GM12878 (cell line): ENCODE measurements at regions not wholly inside any gene's neighbourhood (a gene's known extent, or its start where the extent isn't known, plus 50 kb on each side); places are given as distances from the start of the nearest gene placed in this dataset.

Experiments
- ATAC-seq: fragments of 200-7000 bp; cut with Tn5 transposase; 3 replicates; pipeline ENCODE4 v1.9.1; 2020; ENCODE audit warnings: mild to moderate bottlenecking, moderate library complexity
- BruUV-seq: library from RNA; stranded (reverse); fragments of 400-500 nt; replicated peaks from 2 replicates; lab custom pipeline; 2021; lab: Mats Ljungman, UMichigan
- CTCF ChIA-PET: fragments of 300-600 bp; sonication (Branson Sonifier 250); formaldehyde crosslinking; extraction: SDS; loops from one replicate; lab custom pipeline; 2021; ENCODE audit warnings: inconsistent platforms; lab: Yijun Ruan, JAX
- POLR2A ChIA-PET: fragments of 350-600 bp; formaldehyde crosslinking; extraction: SDS; loops from one replicate; lab custom pipeline; 2021; ENCODE audit warnings: inconsistent platforms; lab: Charles Lee
- RAD21 ChIA-PET: fragments of 300-600 bp; sonication (Branson Sonifier 250); formaldehyde crosslinking; loops from one replicate; lab custom pipeline; 2023; ENCODE audit warnings: antibody characterized with exemption; ENCODE audit not compliant: unreplicated experiment; lab: Charles Lee
- SMC1A ChIA-PET: fragments of 300-600 bp; sonication (Branson Sonifier 250); formaldehyde crosslinking; loops from one replicate; lab custom pipeline; 2023; ENCODE audit not compliant: unreplicated experiment, uncharacterized antibody; lab: Charles Lee
- DNase-seq: peaks from one replicate; pipeline ENCODE4 v3.0.0-alpha.2; 2011; ENCODE audit warnings: low read depth, low spot score
- FAIRE-seq: peaks from 3 replicates; lab custom pipeline; 2011; peaks lifted over from hg19 to GRCh38; lab: Jason Lieb, UNC
- H2AFZ ChIP-seq: 2 replicates; pipeline ENCODE4 v1.6.0; 2011; ENCODE audit warnings: low read depth, low read length, control low read depth; ENCODE audit not compliant: control insufficient read depth
- H3K27ac ChIP-seq: 2 replicates; pipeline ENCODE4 v1.5.1; 2011; ENCODE audit warnings: control low read depth; ENCODE audit not compliant: control insufficient read depth, insufficient read depth
- H3K27me3 ChIP-seq, 2 experiments: replicated peaks in 1 of 2; 2 replicates each; pipeline versions ENCODE4 v1.6.0 to v1.6.1; 2011; ENCODE audit warnings: low read length in 1 of 2; ENCODE audit not compliant: control insufficient read depth in 2 of 2, insufficient read depth in 2 of 2
- H3K36me3 ChIP-seq, 2 experiments: 2 replicates each; pipeline ENCODE4 v1.5.1; 2011; ENCODE audit warnings: low read length in 1 of 2; ENCODE audit not compliant: control insufficient read depth in 2 of 2, insufficient read depth in 2 of 2
- H3K4me1 ChIP-seq: 2 replicates; pipeline ENCODE4 v1.6.1; 2011; ENCODE audit warnings: mild to moderate bottlenecking, low read length, moderate library complexity, mixed read lengths; ENCODE audit not compliant: control insufficient read depth, insufficient read depth
- H3K4me2 ChIP-seq: 2 replicates; pipeline ENCODE4 v1.6.0; 2011; ENCODE audit warnings: control low read depth; ENCODE audit not compliant: control insufficient read depth, insufficient read depth
- H3K4me3 ChIP-seq: fragments of 200-600 bp; sonication (generic); 2 replicates; pipeline ENCODE4 v1.5.1; 2016
- H3K79me2 ChIP-seq: 2 replicates; pipeline ENCODE4 v1.6.0; 2011; ENCODE audit warnings: low read length; ENCODE audit not compliant: control insufficient read depth, insufficient read depth
- H3K9ac ChIP-seq: 2 replicates; pipeline ENCODE4 v1.8.0; 2011; ENCODE audit warnings: low read length, control low read depth, mixed read lengths; ENCODE audit not compliant: control insufficient read depth, insufficient read depth
- H3K9me3 ChIP-seq: replicated peaks from 3 replicates; pipeline ENCODE4 v1.5.1; 2011; ENCODE audit warnings: mild to moderate bottlenecking, low read length; ENCODE audit not compliant: control insufficient read depth, insufficient read depth
- H4K20me1 ChIP-seq: 2 replicates; pipeline ENCODE4 v1.6.0; 2011; ENCODE audit not compliant: control insufficient read depth, insufficient read depth
- CUX1 ChIP-seq: IDR thresholded peaks from 2 replicates; pipeline ENCODE4 v1.6.1; 2012; ENCODE audit warnings: improper control_type of control experiment, low read depth, low read length; ENCODE audit not compliant: insufficient replicate concordance
- DPF2 ChIP-seq: fragments of 450-650 bp; IDR thresholded peaks from 2 replicates; pipeline ENCODE4 v1.6.1; 2017; ENCODE audit warnings: mild to moderate bottlenecking
- FOXM1 ChIP-seq: IDR thresholded peaks from 2 replicates; pipeline ENCODE4 v1.6.1; 2012; ENCODE audit warnings: low read depth, mild to moderate bottlenecking, inconsistent platforms, low read length, moderate library complexity
- KAT2A ChIP-seq: conservative IDR thresholded peaks from 2 replicates; pipeline ENCODE4 v1.6.1; 2011; ENCODE audit warnings: low read depth, low read length; ENCODE audit not compliant: control insufficient read depth
- NFYB ChIP-seq: IDR thresholded peaks from 2 replicates; pipeline ENCODE4 v1.6.1; 2011; ENCODE audit warnings: low read depth, mild to moderate bottlenecking, low read length, improper control_type of control experiment, moderate library complexity; ENCODE audit not compliant: insufficient read depth
- NR2C1 ChIP-seq: fragments of 450-650 bp; IDR thresholded peaks from 2 replicates; pipeline ENCODE4 v1.6.1; 2017; ENCODE audit warnings: antibody characterized with exemption, mild to moderate bottlenecking, moderate library complexity
- POLR2AphosphoS5 ChIP-seq: IDR thresholded peaks from 2 replicates; pipeline ENCODE4 v1.6.1; 2011; ENCODE audit warnings: mild to moderate bottlenecking, low read length, inconsistent platforms
- RAD51 ChIP-seq: fragments of 450-650 bp; IDR thresholded peaks from 2 replicates; pipeline ENCODE4 v1.6.1; 2016; ENCODE audit warnings: moderate library complexity, mild to moderate bottlenecking, inconsistent platforms
- RB1 ChIP-seq: fragments of 450-650 bp; formaldehyde crosslinking; IDR thresholded peaks from 2 replicates; pipeline ENCODE4 v1.6.1; 2017; ENCODE audit warnings: mild to moderate bottlenecking, borderline replicate concordance
- SIX5 ChIP-seq: IDR thresholded peaks from 2 replicates; pipeline ENCODE4 v1.6.1; 2011; ENCODE audit warnings: mild to moderate bottlenecking, low read depth, low read length, moderate library complexity; ENCODE audit not compliant: severe bottlenecking
- SRF ChIP-seq, 2 experiments: IDR thresholded peaks; 2 replicates each; pipeline ENCODE4 v1.6.1; 2011; ENCODE audit warnings: low read depth in 2 of 2, low read length in 2 of 2, mild to moderate bottlenecking in 1 of 2, moderate library complexity in 1 of 2
- SUPT20H ChIP-seq: IDR thresholded peaks from 2 replicates; pipeline ENCODE4 v1.6.1; 2011; ENCODE audit warnings: low read depth, mild to moderate bottlenecking, low read length, moderate library complexity, borderline replicate concordance; ENCODE audit not compliant: control insufficient read depth
- WGBS: methylation state at CpG from one replicate; pipeline ENCODE4 v1.1.6; 2016; ENCODE audit warnings: low lambda C conversion rate; ENCODE audit not compliant: insufficient replicate concordance, insufficient coverage; ENCODE audit errors: missing lambda C conversion rate; 5-methylcytosine and 5-hydroxymethylcytosine counted together
- in situ Hi-C: fragments of 300-500 bp; cut with MboI; formaldehyde crosslinking; loops from 9 replicates; pipeline ENCODE4 v1.14.3; 2018; ENCODE audit warnings: mixed read lengths
- intact Hi-C: fragments of 100-400 bp; cut with micrococcal nuclease; formaldehyde crosslinking; loops from one replicate; pipeline ENCODE4 v1.14.2; 2022; ENCODE audit not compliant: unreplicated experiment
- TF ChIP-seq, protein P1 (sequence below): fragments of 450-650 bp; formaldehyde crosslinking; IDR thresholded peaks from 2 replicates; pipeline ENCODE4 v1.5.0; 2022; ENCODE audit warnings: mild to moderate bottlenecking, missing genetic modification characterization

DNA sequence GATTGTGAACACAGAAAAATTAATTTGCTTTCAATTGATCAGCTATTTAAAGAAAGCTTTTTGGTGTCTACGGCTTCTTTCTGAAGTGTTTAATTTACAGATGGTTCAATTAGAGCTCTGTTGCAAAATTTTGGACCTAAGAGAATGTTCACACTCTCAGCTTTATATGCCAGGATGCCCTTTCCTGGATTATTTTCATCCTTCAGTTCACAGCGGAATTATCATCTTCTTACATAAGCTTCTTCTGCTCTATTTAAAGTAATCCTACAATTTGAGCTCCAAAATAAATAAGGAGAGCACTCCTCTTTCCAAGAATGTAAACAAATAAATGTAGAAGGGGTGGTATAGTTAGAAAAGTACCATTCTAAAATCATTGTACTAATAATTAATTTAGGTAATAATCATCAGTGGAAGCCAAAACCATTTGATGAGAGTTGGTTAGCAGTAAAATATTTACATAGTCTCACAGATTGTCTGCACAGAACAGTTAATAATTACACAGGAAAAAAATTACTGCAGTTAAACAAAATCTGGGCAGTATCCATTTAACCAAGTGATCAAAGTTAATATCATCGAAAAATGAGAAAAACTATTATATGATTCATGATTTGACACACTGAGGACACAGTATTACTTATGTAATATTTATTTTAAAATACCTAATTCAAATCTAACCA is 298.0 kb upstream of the TMEM229A start (continued):
- TF ChIP-seq FOXM1 (no peak), SRF (IDR thresholded peaks at IDR 0.05; ENCODE audit: low read depth in 2 of 2, low read length in 2 of 2) (no peak), SUPT20H (no peak), KAT2A (no peak), POLR2AphosphoS5 (no peak), NR2C1 (no peak), SIX5 (no peak)
- TF ChIP-seq, all 136 proteins: peak for 0

GRCh38 chr7:124328774-124329173 is 295.9 kb upstream of the TMEM229A start:
- BruUV-seq = no TSS peak
- TF ChIP-seq CUX1 = no peak
- TF ChIP-seq DPF2 = no peak
- TF ChIP-seq RAD51 = no peak
- TF ChIP-seq RB1 = no peak
- no peak for TF ChIP-seq NFYB
- TF ChIP-seq, protein P1, sequence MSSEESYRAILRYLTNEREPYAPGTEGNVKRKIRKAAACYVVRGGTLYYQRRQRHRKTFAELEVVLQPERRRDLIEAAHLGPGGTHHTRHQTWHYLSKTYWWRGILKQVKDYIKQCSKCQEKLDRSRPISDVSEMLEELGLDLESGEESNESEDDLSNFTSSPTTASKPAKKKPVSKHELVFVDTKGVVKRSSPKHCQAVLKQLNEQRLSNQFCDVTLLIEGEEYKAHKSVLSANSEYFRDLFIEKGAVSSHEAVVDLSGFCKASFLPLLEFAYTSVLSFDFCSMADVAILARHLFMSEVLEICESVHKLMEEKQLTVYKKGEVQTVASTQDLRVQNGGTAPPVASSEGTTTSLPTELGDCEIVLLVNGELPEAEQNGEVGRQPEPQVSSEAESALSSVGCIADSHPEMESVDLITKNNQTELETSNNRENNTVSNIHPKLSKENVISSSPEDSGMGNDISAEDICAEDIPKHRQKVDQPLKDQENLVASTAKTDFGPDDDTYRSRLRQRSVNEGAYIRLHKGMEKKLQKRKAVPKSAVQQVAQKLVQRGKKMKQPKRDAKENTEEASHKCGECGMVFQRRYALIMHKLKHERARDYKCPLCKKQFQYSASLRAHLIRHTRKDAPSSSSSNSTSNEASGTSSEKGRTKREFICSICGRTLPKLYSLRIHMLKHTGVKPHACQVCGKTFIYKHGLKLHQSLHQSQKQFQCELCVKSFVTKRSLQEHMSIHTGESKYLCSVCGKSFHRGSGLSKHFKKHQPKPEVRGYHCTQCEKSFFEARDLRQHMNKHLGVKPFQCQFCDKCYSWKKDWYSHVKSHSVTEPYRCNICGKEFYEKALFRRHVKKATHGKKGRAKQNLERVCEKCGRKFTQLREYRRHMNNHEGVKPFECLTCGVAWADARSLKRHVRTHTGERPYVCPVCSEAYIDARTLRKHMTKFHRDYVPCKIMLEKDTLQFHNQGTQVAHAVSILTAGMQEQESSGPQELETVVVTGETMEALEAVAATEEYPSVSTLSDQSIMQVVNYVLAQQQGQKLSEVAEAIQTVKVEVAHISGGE (CRISPR knock-in tag) = no peak

More at GRCh38 chr7:124328774-124329173, 295.9 kb upstream of the TMEM229A start:
- H3K4me3 ChIP-seq = no peak overlapping the region
- no peaks in the 10 kb centered on the region for H3K27me3 ChIP-seq
- SMC1A ChIA-PET = interaction anchor here (1.3 kb wide), 1 partner anchor 11 kb away, joined by 4 read pairs; no protein-coding TSS in a partner anchor
- POLR2A ChIA-PET = no interaction called here
- intact Hi-C loops = no loop called here
- ATAC-seq (no peak), DNase-seq (no peak), FAIRE-seq (no peak)
- no peaks in the 10 kb centered on the region for H3K79me2 ChIP-seq
- H3K4me2 ChIP-seq = no peak overlapping the region
- H4K20me1 ChIP-seq = no peaks in the 10 kb centered on the region
- no peak overlapping the region for H3K27ac ChIP-seq
- no peak overlapping the region for H2AFZ ChIP-seq
- 0% methylated on average over 3 of the region's 3 CpGs for WGBS
- no peaks in the 10 kb centered on the region; a peak in 1 of 4 replicates for H3K36me3 ChIP-seq
- in situ Hi-C loops = no loop called here
- H3K9ac ChIP-seq = no peak overlapping the region
- CTCF ChIA-PET = no interaction called here
- no peaks in the 10 kb centered on the region for H3K9me3 ChIP-seq
- no peaks in the 10 kb centered on the region for H3K4me1 ChIP-seq
- RAD21 ChIA-PET = no interaction called here
